Endometrium (tissue), 2 donors: ENCODE measurements at regions not wholly inside any gene's neighbourhood (a gene's known extent, or its start where the extent isn't known, plus 50 kb on each side); places are given as distances from the start of the nearest gene placed in this dataset.

ENCODE experiments used
- FAIRE-seq: peaks from 2 replicates; lab custom pipeline; 2012; peaks lifted over from hg19 to GRCh38; lab: Jason Lieb, UNC
- donor health status: control.
- donor health status: control.

DNA sequence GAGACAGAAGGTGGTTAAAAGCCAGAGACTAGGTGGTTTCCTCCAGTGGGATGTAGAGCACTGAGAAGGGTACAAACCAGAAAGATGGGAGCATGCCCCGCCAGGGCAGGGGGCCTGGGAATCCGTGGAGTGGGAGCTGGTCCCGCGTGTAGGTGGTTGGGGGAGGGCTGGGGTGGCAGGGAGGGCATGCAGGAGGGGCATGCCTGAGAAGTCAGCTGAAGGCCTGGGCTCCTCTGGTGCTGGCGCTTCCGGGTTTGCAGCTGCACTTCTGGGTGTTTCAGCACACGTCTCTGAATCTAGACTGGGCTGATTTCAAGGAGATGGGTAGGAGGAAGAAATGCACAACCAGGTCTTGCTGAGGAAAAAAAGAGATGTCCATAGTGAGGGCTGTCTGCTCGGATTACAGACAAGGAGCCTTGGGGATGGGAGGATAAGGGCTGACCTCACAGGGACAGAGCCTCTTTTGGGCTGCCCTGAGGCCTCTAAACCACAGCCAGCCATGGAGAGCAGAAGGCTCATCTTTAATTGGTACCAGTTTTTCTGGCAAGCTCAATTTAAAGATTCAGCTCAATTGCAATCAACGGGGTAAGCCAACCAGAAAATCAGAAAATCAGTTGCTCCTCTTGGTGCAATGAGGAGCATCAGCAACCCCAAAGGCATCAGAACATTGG lies 151.9 kb downstream of the FAM43A start:
- no peak for FAIRE-seq

- no peak for FAIRE-seq
Measured at GRCh38 chr3:194838236-194838635, 152.6 kb downstream of the FAM43A start.

DNA sequence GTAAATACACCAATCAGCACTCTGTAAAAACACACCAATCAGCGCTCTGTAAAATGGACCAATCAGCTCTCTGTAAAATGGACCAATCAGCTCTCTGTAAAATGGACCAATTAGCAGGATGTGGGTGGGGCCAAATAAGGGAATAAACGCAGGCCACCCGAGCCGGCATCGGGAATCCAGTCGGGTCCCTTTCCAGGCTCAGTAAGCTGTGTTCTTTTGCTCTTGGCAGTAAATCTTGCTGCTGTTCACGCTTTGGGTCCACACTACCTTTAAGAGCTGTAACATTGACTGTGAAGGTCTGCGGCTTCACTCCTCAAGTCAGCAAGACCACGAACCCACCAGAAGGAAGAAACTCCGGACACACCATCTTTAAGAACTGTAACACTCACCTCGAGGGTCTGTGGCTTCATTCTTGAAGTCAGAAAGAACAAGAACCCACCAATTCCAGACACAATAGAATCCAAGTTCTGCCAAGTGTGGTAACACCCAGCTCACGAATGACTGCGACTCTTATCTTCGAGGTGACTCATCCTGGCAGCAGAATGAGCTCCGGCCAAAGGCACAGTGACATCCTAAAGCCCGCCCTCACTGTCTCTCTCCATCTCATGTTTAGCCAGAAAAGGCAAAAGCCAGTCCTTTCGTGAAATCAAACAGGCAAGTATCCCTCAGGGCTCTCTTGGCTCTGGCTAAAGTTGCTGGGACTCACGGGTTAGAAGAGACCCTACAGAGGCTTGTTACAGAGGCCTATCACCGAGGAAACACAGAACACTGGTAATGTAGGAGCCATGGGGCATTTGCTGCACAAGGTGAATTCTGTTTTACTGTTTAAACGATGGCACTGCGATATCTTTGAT lies 155.2 kb downstream of the FAM43A start:
- no peak for FAIRE-seq

- FAIRE-seq = no peak
Measured at GRCh38 chr3:194841515-194841841, 155.8 kb downstream of the FAM43A start.

DNA sequence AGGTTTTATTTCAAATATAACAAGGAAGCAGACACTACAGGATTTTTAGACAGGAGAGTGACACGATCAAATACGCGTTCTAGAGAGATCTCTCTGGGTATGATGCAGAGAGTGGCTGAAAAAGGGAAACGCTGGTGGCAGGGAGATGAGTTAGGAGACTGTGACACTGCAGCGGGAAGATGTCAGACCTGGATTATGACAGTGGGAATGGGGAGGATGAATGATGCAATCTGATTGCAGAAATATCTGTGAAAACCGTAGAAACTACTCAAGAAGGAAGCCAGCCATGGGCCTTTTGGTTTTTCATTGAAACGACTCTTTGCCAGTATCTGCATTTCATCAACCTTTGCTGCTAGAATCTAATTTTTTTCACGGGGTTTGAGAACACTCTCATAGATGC lies 157.9 kb downstream of the FAM43A start:
- no peak for FAIRE-seq

GRCh38 chr3:194844046-194844445 lies 158.4 kb downstream of the FAM43A start:
- no peak for FAIRE-seq

DNA sequence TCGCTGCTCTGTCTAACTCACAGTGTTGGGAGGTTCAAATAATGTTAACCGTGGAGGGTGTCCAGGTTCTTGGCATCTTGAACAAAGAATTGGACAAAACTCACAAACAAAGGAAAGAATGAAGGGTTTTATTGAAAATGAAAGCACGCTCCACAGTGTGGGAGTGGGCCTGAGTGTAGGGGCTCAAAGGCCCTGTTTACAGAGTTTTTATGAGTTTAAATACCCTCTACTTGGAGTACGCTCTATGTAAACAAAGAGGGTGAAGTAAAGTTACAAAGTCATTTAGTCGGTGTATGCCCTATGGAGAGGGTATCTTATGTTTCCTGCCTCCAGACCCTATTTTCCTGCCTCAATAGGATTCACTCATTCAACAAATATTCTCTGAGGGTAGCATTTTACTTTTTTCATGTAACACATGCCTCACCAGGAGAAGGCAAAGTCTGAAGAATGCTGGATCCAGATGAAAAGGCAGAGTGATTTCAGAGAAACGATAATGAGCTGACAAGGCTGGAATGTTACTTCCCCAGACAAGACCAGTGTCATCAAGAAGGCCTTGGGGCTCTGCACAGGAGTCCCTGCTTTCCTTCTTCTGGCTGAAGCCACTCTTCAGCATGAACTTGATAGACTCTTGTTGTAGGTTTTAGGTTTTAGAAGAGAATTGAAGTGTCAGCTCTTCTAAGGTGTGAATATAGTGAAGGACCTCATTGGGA lies 163.6 kb downstream of the FAM43A start:
- no peak for FAIRE-seq

GRCh38 chr3:194851254-194851653 lies 165.6 kb downstream of the FAM43A start:
- no peak for FAIRE-seq

- no peak for FAIRE-seq
Measured at GRCh38 chr3:194851941-194852340, 166.3 kb downstream of the FAM43A start.

DNA sequence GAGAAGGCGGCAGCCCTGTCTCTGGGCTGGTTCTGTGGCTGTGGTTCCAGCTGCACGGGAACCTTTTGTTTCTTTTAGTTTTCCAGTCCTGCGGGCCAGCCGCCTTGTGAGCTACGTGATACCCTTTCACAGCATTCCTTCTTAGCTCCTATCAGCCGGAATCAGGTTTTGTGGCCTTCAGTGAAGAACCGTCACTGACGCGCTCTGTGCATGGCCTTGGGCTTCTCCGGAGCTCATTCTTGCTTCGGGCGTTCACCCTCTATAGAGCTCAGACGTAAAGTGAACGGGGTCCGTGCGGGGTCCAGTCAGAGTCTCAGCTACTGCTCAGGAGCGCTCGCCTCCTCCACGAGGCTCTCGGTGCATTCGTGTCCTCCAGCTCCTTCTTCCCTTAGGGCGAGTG lies 166.7 kb downstream of the FAM43A start:
- no peak for FAIRE-seq

GRCh38 chr3:194852831-194853508 lies 167.3 kb downstream of the FAM43A start:
- no peak for FAIRE-seq

- FAIRE-seq = peak; percentile 97
Measured at GRCh38 chr3:194854206-194854605, 168.5 kb downstream of the FAM43A start.

- no peak for FAIRE-seq
Measured at GRCh38 chr3:194854659-194855390, 169.1 kb downstream of the FAM43A start.

DNA sequence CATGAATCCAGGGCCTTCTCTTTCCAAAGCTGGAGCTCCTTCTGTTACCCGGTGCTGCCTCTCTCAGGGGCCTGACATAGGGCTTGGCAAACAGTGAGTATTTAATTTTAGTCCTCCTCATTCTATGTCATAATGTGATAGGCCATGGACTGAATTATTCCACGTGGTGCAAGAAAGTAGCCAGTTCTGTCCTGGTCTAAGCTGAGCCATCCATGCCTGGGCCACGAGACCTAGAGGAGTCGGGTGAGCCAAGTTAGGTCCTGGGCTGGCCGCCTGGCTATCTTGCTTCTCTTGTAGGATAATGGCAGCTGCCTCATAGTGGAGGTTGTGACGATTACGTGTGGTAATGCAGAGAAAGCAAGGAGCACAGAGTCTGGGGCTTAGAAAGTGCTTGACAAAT lies 170.6 kb downstream of the FAM43A start:
- FAIRE-seq = no peak

- no peak for FAIRE-seq
Measured at GRCh38 chr3:194857469-194858113, 171.9 kb downstream of the FAM43A start.

DNA sequence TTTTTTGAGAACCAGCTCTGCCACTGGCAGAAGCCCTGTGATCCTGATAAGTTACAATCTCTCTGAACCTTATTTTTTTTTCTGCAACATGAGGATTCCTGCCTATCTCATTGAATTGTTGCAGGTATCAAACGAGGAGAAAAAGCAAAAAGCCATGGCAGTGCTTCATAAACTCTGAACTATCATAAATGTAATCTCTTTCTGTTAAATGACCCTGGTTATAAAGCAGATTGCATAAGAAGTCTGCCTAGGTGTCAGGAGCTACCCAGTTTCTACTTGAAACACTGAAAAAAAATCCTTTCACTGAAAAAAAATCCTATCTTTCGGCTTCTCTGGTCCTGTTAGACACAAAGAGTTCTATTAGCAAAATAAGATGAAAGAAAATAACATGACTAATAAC lies 172.7 kb downstream of the FAM43A start:
- FAIRE-seq = no peak

- FAIRE-seq = no peak
Measured at GRCh38 chr3:194860725-194861124, 175.0 kb downstream of the FAM43A start.

DNA sequence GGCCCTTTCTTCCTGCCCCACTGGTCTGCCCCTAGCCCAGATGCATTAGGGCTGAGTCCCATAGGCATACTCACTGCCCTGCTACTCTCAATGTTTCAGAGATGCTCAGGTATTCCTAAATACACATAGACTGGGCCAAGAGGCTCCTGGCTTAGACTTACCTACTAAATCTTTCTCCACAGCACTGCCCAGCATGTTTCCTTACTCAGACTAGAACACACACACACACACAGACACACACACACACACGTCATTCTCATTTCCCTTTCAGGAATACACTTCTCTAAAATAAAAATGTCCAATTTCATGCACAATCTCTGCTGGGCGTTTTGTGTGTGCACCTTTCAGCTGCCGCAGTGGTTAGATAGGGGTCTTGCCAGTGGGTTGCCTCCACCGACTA lies 175.7 kb downstream of the FAM43A start:
- no peak for FAIRE-seq

- FAIRE-seq = no peak
Measured at GRCh38 chr3:194865061-194865460, 179.4 kb downstream of the FAM43A start.

- no peak for FAIRE-seq
Measured at GRCh38 chr3:194865615-194866014, 179.9 kb downstream of the FAM43A start.

GRCh38 chr3:194866236-194866635 lies 180.6 kb downstream of the FAM43A start:
- no peak for FAIRE-seq
